Kasumi-1 (cell line): ENCODE measurements at regions not wholly inside any gene's neighbourhood (a gene's known extent, or its start where the extent isn't known, plus 50 kb on each side); places are given as distances from the start of the nearest gene placed in this dataset.

ENCODE experiments used
- DNase-seq, 2 experiments: peaks; one replicate each; lab custom pipeline; 2025; lab: John Stamatoyannopoulos, UW

GRCh38 chr7:17601921-17602320 lies 303.5 kb downstream of the AHR start:
- DNase-seq = no peak

- no peak for DNase-seq
Observed at GRCh38 chr7:17608114-17608833, 309.8 kb downstream of the AHR start.

- no peak for DNase-seq
Observed at GRCh38 chr7:17611611-17612010, 313.2 kb downstream of the AHR start.

- DNase-seq = no peak
Observed at GRCh38 chr7:17613338-17614041, 315.0 kb downstream of the AHR start.

- DNase-seq = no peak
Observed at GRCh38 chr7:17617380-17617779, 318.9 kb downstream of the AHR start.

- DNase-seq = no peak
Observed at GRCh38 chr7:17617857-17618651, 319.6 kb downstream of the AHR start.

GRCh38 chr7:17618652-17618974 lies 320.2 kb downstream of the AHR start:
- no peak for DNase-seq

- DNase-seq = no peak
Observed at GRCh38 chr7:17619196-17619818, 320.9 kb downstream of the AHR start.

GRCh38 chr7:17620566-17620965 lies 319.7 kb downstream of the SNX13 start:
- no peak for DNase-seq

- no peak for DNase-seq
Observed at GRCh38 chr7:17622451-17622850, 317.8 kb downstream of the SNX13 start.

GRCh38 chr7:17623546-17624185 lies 316.6 kb downstream of the SNX13 start:
- DNase-seq = no peak

- DNase-seq = no peak
Observed at GRCh38 chr7:17624379-17624778, 315.9 kb downstream of the SNX13 start.

- DNase-seq = no peak
Observed at GRCh38 chr7:17625043-17625442, 315.3 kb downstream of the SNX13 start.

GRCh38 chr7:17626235-17626634 lies 314.1 kb downstream of the SNX13 start:
- no peak for DNase-seq

GRCh38 chr7:17631061-17631460 lies 309.2 kb downstream of the SNX13 start:
- no peak for DNase-seq

- DNase-seq = no peak
Observed at GRCh38 chr7:17632384-17632783, 307.9 kb downstream of the SNX13 start.

GRCh38 chr7:17633067-17633466 lies 307.2 kb downstream of the SNX13 start:
- no peak for DNase-seq

- no peak for DNase-seq
Observed at GRCh38 chr7:17638727-17639126, 301.6 kb downstream of the SNX13 start.

GRCh38 chr7:17640730-17641377 lies 299.4 kb downstream of the SNX13 start:
- peak; percentile 3 to 26 for DNase-seq

- DNase-seq = no peak
Observed at GRCh38 chr7:17645500-17645899, 294.8 kb downstream of the SNX13 start.

GRCh38 chr7:17646253-17646956 lies 293.9 kb downstream of the SNX13 start:
- DNase-seq = peak in 1 of 2 experiments; percentile 0
